NCI-H748 (cell line): ENCODE measurements at regions not wholly inside any gene's neighbourhood (a gene's known extent, or its start where the extent isn't known, plus 50 kb on each side); places are given as distances from the start of the nearest gene placed in this dataset.

Experiments
- DNase-seq: peaks from one replicate; lab custom pipeline; 2025; ENCODE audit not compliant: unreplicated experiment; lab: John Stamatoyannopoulos, UW

DNA sequence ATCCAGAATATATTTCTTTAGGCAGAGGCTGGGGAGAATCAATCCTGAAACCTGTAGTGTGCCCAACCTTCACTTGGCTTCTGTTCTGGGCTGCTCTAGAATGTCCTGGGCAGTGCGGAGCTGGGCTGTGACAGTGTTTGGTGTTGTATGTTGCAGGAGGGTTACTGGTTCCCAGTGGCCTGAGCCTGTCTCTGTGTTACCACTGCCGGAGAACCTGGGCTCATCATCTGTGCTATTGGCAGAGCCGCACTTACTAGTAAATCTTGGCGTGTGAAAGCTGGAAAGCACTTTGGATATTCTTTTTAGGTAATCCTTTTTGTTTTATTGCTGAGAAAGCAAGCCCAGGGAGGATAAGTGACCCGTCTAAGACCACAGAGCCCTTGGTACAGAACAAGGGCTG, 412.9 kb downstream of the SLC4A3 start:
- DNase-seq, result no peak

DNA sequence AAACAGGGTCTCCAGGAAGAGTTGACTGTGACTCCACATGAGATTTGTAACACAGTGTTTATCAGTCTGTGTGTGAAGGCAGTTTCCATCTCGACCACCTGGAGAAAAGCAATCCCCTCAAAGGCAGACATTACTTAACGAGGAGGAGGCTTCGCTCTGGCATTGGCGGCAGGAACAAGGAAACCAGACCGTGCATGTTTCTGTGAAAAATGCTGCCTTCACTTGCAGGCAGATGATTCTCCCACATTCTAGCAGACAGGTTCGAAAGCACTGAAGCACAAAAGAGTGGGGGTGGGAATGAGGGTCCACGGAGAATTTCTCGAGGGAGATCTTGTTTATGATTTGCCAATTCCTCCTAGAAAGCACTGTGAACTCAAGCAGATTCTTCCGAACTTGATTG, 414.0 kb downstream of the SLC4A3 start:
- DNase-seq, result no peak

DNA sequence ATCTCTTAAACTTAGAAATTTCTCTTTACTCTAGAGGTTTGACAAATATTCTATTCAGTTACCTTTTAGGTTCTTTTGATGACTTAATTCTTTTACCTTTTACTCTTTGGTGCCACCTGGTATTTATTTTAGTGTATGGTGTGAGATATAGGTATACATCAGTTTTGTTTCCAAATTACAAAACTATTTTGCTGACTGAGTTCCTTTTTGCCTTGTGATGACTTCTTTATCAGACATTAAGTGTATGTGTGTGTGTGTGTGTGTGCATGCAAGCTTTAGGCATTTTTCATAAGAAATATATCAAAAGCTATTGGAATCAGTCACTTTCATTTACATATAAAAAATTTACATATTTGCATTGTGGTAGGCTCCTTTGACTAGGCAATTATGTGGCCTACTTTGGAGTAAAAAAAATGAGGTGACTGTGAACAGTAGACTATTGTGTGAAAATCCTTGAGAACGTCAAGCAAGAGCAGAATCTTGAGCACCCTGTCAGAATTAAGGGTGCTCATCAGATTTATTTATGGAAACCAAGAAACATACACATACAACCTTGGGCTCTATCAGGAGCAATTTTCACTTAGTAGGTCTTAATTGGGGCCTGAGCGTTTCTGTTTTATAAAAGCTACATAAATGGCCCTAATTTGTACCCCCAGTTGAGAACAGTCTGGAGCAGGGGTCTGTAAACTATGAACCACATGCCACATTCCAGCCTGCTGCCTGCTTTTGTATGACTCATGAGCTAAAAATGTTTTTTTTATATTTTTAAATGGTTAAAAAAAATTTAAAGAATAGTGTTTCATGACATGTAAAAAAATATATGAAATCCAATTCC, 415.9 kb downstream of the SLC4A3 start:
- DNase-seq, result no peak

DNA sequence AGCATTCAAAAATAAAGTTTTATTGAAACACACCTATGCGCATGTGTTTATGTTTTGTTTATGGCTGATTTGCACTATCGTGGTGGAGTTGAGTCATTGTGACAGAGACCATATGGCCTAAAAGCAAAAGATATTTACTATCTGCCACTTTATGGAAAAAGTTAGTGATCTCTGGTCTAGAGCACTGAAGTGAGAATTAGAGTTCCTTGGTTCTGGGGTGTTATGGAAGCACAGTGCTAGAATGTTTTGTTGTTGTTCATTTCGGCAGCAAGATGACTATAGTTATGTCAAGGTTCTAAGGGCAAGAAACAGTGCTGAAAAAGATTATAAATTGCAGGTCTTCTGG, 416.5 kb downstream of the SLC4A3 start:
- no peak for DNase-seq

DNA sequence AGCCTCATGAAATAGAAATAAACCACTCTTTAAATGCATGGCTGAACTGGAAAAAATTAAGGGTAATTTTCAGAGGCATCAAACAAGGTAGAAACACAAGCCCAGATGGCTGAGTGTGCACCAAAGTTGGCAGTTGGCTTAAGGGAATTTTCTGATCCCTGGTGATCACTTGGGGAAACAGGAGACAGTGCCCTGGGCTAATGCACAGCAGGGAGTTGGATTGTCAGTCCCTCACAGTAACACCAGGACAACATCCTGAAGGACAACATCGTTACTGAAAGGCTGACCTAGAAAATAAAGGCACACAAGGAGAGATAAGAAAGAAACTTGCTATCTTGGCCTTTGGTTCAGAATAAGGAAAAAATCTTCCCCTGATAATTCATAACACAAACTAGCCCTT, 417.0 kb downstream of the SLC4A3 start:
- DNase-seq, result no peak

DNA sequence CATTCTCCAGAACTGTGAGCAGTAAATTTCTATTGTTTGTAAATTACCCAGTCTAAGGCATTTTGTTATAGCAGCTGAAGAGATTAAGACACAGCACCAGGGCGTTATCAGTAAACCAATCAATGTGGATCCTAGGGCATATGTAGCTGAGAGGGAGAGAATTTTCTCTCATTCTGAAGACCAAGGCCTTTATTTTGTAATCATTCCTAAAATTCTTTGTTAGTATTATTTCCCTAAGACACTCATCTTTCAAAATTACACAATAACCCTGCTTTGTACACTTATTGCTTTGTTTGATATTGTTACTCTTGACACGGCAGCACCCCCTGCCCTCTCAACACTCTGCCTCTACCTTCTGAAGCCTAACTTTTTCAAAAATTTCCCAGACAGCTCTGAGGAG, 419.1 kb downstream of the SLC4A3 start:
- no peak for DNase-seq

DNA sequence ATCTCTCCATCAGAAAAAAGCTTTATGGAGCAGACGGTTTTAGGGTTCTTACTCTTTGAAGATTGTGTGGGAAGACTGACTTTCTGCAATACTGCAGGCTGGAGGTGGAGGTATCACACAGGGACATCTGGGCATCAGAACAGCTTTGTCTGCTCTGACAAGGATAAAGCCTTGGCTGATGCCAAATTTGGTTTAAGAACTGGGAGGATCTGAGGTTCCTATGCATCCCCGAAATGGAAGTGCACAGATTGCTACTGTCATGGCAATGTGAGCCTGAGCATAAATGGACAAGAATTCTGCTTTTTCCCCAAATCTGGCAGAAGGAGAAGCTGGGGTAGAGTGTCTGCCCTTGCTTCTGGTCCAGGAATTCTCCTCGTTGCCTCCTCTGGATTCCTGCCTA, 424.3 kb downstream of the SLC4A3 start:
- DNase-seq, result no peak

DNA sequence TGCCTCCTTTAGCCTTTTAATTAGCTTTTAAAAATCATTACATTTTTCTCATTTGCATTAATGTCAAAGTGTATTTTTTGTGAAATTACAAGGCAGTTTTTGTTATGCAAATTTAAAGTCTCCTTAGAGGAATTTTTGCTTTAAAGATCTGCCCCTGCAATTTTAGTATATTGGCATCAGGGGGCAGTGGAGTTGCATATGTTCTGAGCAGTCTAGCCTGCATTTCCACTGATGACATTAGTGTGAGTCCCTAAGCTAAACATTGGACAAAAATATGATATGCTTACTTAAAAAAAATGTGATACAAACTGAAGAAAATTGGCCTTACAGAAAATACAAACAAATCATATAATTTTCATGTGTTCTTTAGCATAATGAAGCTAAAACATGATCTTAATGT, 426.5 kb downstream of the SLC4A3 start:
- DNase-seq, result peak; percentile 10

DNA sequence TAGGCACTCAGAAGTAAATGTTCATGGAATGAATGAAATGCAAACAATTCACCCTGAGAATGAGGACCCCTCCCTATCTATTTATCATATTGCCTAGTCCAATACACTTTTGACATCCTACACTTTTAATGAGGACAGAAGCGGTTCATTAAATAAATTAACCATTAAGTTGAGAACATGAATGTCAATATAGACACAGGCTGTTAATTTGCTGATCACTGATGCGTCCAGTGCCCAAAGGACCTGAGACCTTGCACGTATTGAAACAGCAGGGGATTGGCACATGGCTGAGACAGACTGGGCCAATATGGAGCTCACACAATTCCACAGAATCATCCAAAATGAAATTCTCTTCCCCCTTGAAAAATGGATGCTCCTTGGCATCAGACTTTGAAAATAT, 430.0 kb downstream of the SLC4A3 start:
- DNase-seq, result peak; percentile 87

DNA sequence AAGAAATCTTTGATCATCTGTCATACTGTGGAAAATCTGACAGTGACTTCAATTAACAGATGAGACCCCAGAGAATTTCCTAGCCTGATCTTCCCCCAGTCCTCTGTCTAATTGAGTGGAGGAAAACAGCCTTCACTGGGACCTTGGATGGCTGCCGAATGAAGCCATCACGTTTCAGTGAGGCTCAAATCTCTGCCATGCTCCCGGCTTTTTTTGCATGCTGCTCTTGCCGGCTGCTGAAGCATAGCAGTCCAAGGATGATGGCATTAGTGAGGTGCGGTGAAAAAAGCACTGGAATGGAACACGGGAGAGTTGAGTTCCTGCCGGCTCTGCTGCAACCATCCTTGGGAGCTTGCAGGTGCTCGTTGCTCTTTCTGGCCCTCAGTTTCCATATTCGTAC, 430.5 kb downstream of the SLC4A3 start:
- no peak for DNase-seq

DNA sequence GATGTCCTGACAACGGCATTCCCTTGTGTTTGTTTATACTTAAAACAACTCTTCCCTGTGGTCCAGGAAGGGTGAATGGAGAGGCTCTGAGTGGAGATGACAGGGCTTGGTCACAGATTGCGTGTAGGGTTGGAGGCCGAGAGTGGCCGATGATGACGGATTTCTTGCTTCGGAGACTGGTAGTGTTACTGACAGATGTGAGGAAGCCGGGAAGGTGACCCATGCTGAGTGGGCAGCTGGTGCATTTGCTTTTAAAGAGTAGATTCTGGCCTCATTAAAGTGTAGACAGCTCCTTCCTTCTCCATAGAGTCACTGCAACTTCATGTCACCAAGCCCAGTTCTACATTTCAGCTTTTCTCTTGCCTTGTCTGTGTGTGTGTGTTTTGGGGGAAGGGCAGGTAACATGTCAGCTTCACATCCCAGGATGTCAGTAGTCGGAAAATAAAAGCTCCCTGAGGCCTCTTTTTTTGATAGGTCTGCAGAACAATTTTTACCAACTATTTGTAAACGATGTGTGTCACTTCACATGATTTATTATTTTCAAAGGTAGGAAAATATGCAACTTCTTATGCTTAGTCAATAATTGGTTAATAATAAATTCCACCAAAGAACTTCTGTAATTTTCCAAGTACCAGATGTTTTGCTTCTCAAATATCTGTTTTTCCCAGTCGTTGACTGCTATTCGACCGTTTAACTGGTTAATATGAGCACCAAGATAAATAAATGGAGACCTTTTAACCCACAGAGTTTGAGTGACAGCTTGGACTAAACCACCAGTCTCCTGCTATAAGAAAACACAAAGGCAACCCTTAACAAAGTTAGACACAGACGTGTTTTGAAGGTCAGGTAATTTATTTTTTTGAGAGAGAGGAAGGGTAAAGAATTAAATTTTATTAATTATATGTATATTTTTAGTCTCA, 436.9 kb downstream of the SLC4A3 start:
- DNase-seq, result no peak

DNA sequence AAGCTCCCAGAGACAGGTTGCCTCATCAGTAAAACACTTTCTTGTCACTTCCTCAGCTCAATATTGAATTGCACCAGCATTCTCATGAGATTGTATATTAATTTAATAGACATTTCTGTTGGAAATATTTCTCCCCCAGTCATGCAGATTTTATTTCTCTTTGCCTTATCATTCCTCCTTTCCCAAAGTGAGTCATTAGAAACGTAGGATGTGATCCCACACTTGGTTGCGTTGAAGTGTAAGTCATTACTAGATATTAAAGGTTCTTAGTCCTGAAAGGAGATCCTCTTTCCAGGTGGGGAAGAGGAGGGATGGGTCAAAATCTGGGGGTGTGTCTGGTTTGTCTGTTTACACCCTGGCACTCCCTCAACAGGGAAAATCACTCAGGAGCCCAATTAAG, 438.2 kb downstream of the SLC4A3 start:
- peak; percentile 54 for DNase-seq

DNA sequence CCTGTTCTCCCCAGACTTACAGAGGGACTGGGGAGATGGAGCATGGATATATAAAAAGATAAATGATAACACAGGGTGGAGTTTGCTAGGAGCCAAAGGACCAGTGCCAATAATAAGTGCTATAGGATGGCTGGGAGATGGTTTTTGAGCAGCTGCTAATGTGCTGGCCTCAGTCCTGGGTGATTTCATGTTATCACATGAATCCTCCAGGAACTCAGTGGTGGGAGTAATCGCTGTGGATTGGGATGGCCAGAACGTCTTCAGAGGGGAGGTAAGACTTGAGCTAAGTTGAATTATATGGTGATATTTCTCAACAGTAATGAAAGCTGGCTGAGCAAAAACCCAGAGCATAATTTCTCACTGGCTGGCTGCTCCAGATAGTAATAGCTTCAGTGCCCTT, 441.4 kb downstream of the SLC4A3 start:
- no peak for DNase-seq

DNA sequence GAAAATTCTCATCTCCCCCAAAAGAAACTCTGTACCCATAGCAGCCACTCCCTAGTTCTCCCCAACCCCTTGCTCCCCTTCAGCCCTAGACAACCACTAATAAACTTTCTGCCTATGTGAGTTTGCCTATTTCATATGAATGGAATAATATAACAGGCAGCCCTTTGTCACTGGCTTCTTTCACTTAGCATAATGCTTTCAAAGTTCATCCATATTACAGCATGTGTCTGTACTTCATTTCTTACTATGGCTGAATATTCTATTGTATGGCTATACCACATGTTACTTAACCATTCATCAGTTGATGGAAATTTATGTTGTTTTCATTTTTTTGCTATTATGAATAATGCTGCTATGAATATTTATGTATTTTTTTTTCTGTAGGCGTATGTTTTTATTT, 442.9 kb downstream of the SLC4A3 start:
- DNase-seq, result no peak

DNA sequence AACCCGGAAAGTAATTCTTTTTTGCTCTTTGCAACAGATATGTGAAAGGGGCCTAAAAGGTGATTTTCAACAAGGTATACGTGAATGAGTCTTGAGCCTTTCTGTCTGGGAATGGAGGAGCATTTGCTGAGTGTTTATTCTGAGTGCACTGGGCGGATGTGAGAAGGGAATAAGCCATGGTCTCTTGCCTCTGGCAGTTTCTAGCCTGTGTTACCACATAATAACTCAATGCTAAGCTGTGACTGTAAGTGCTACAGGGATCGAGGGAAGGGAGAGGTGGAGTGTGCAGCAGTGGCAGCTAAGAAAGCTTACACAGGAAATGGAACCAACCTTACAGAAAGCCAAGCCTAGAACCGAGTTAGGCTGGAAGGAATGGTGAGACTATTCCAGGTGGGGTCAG, 444.3 kb downstream of the SLC4A3 start:
- DNase-seq, result no peak

DNA sequence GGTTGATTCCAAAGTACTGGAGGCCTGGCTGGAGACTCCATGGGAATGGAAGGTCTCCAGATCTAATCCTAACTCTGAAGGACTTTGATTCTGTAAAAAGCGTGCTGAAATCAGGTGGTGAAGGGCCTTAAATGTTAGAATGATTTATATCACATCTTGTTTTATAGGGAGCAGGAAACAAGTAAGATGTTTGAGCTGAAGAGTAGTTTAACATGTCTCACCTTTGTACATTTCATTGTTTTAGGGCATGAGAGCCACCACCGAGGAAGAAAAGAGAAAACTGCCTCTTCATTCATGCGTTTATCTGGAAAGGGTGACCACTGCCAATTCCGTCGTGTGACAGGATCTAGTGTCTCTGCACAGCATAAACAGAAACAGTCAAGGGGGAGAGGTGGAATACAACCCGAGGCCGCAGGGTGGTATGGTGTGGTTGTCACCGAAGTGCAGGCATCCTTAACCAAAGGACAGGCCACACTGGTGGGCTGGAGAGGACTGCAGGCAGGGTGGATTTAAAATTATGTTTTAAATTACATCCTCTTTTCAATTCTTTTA, 445.3 kb downstream of the SLC4A3 start:
- no peak for DNase-seq

DNA sequence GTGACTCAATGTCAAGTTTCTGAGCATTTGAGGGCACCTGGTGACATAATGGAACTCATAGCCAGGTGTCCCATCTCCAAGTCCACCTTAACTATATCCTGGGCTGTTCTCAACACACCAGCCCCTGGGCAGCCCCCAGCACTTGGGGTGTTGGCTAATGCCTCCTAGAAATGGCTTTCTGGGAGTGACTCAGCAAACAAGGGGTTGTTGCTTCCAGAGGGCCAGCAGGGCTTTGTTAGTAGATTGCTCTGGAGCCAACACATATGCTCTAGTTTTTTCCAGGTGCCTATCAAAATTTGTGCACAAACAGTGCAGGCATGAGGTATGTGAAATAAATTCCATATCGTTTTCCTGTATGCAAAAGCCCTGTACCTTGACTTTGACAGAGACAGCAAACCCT, 448.4 kb downstream of the SLC4A3 start:
- DNase-seq, result no peak

DNA sequence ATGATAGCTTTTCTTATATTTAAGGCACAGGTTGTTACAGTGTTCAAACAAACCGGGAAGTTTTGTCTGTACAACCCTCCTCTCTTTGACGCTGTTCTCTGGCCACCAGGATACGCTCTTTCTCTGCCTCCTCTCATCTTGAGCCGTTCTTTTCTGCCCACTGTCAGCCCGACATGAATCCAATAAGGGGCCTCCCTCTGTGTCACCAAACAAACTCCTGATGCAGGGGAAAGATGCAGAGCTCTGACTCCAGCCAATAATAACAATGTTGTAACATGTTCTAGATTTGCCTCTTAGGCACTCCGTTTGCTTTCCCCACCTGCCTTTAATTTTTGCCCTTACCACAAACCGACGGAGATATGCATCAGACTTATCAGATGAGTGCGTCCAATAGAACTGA, 449.3 kb downstream of the SLC4A3 start:
- DNase-seq, result peak; percentile 45

DNA sequence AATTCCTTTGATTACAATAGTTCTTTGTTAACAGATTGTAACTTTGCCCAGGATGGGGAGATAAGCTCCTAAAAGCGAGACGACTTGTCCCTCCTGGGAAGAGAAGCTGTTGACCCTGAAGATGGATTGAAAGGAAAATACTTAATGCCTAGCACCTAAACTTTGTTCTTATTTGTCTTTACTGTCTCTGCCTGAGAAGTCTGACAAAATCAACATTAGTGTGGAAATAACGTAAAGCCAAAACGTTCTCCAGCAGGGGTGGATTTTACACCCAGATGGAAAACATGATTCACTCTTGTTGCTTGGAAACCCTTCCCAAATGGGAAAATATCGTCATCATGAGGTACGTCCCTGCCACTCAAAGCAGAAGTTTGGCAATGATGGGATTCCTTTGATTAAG, 450.1 kb downstream of the SLC4A3 start:
- no peak for DNase-seq

DNA sequence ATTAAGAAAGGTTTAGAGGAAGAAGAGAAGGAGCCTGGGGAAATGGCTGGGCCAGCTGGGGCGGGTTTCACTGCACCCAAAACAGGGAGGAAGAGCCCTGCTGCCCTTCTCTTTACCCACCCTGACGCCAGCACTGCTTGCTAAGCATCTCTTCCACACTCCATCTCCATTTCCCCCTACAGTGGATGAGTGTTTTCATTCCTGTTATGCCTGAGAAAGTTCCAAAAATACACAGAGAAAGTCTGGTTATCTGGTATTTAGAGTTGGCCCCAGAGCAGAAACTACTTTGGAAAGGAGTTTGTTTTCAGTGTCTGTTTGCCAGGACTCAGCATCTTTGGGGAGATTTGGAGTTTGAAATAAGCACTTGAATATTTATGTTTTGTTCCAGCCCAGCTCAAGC, 451.0 kb downstream of the SLC4A3 start:
- DNase-seq, result no peak

DNA sequence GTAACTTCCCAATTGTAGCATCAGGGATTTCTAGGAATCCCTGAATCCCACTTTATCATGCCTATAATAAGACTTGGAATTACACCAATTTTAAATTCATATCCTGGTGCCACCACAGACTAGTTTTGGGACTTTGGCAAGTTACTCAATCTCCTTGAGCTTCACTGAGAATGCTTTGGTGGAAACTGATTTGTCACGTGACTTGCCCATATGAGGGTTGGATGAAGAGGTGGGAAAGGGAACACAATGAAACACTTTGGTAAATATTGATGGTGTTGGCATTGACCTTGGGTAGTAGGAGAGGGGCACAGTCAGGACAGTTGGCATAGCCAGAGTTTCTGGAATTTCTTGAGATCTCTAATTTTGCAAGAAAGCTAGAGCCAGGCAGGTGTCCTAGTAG, 452.2 kb downstream of the SLC4A3 start:
- DNase-seq, result no peak

DNA sequence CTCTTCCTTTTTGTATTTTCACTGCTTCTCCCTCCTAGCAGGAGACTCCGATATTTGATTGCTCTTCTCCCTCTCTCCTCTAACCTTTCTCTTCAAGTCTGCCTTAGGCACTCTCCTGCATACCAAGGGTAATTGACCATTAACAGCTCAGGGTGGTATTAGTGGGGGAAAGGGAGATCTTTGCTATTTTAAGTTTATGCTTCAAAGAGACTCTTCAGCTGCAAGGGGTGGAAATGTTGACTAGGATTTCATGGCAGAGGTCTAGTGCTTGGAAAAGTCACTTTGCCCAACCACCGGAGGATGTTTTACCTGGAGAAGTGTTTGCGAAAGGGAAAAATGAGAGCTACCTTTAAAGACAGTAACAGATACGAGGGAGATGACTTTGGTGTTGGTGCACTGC, 453.7 kb downstream of the SLC4A3 start:
- DNase-seq, result no peak
